Mesothelial cell of epicardium (in vitro differentiated cells): ENCODE measurements at regions not wholly inside any gene's neighbourhood (a gene's known extent, or its start where the extent isn't known, plus 50 kb on each side); places are given as distances from the start of the nearest gene placed in this dataset.

Experiments used
- DNase-seq, 2 experiments: peaks; one replicate each; pipeline ENCODE4 v3.0.0; 2021; ENCODE audit warnings: low spot score in 2 of 2; ENCODE audit not compliant: unreplicated experiment in 2 of 2
- H3K27ac Mint-ChIP-seq: 2 replicates; pipeline ENCODE4 v1.8.0; 2021; ENCODE audit warnings: mixed read lengths
- H3K27me3 Mint-ChIP-seq: 2 replicates; pipeline ENCODE4 v1.8.0; 2021; ENCODE audit warnings: low read depth, mixed read lengths
- H3K36me3 Mint-ChIP-seq: 2 replicates; pipeline ENCODE4 v1.8.0; 2021; ENCODE audit warnings: mixed read lengths
- H3K4me1 Mint-ChIP-seq: 2 replicates; pipeline ENCODE4 v1.8.0; 2021; ENCODE audit warnings: mixed read lengths
- H3K4me3 Mint-ChIP-seq: 2 replicates; pipeline ENCODE4 v1.8.0; 2021; ENCODE audit warnings: mild to moderate bottlenecking, moderate library complexity, mixed read lengths
- H3K9me3 Mint-ChIP-seq: 2 replicates; pipeline ENCODE4 v1.8.0; 2021; ENCODE audit warnings: mixed read lengths
- CTCF ChIP-seq: fragments of 200-600 bp; sonication (generic); IDR thresholded peaks from one replicate; pipeline ENCODE4 v1.5.0; 2021; ENCODE audit warnings: antibody characterized with exemption; ENCODE audit not compliant: unreplicated experiment

GRCh38 chr1:38168365-38168764, 121.8 kb upstream of the POU3F1 start:
- Mint-ChIP-seq H3K4me1 (no peaks in the 10 kb centered on the region), H3K36me3 (no peaks in the 10 kb centered on the region), H3K27me3 (peaks cover 60% of the 10 kb centered on the region), H3K27ac (no peak overlapping the region), H3K4me3 (no peak overlapping the region), H3K9me3 (no peaks in the 10 kb centered on the region)
- no peak for DNase-seq
- no peak for TF ChIP-seq CTCF

GRCh38 chr1:38166461-38166860, 119.9 kb upstream of the POU3F1 start:
- no peaks in the 10 kb centered on the region for H3K9me3 Mint-ChIP-seq

GRCh38 chr1:38153778-38154470, 107.3 kb upstream of the POU3F1 start:
- H3K4me3 Mint-ChIP-seq: no peak overlapping the region
- H3K27ac Mint-ChIP-seq: no peak overlapping the region
- peaks cover 6% of the 10 kb centered on the region for H3K4me1 Mint-ChIP-seq
- H3K36me3 Mint-ChIP-seq: no peaks in the 10 kb centered on the region
- no peak for DNase-seq
- peaks cover 74% of the 10 kb centered on the region for H3K27me3 Mint-ChIP-seq
- H3K9me3 Mint-ChIP-seq: peaks cover 12% of the 10 kb centered on the region
- TF ChIP-seq CTCF: no peak

More at GRCh38 chr1:38166461-38166860, 119.9 kb upstream of the POU3F1 start:
- Mint-ChIP-seq H3K27me3 (peaks cover 57% of the 10 kb centered on the region), H3K4me3 (no peak overlapping the region), H3K27ac (no peak overlapping the region), H3K36me3 (no peaks in the 10 kb centered on the region), H3K4me1 (no peaks in the 10 kb centered on the region)
- no peak for DNase-seq
- TF ChIP-seq CTCF: no peak

- DNase-seq: no peak
- peaks cover 12% of the 10 kb centered on the region for H3K9me3 Mint-ChIP-seq
- H3K4me1 Mint-ChIP-seq: peaks cover 6% of the 10 kb centered on the region
- no peaks in the 10 kb centered on the region for H3K36me3 Mint-ChIP-seq
- peaks cover 71% of the 10 kb centered on the region for H3K27me3 Mint-ChIP-seq
- TF ChIP-seq CTCF: no peak
- no peak overlapping the region for H3K4me3 Mint-ChIP-seq
- no peak overlapping the region for H3K27ac Mint-ChIP-seq
Observed at GRCh38 chr1:38153066-38153777, 106.6 kb upstream of the POU3F1 start.

GRCh38 chr1:38152351-38153065, 105.9 kb upstream of the POU3F1 start:
- H3K36me3 Mint-ChIP-seq: no peaks in the 10 kb centered on the region
- H3K4me3 Mint-ChIP-seq: no peak overlapping the region
- TF ChIP-seq CTCF: no peak
- peaks cover 6% of the 10 kb centered on the region for H3K4me1 Mint-ChIP-seq
- H3K27ac Mint-ChIP-seq: no peak overlapping the region
- DNase-seq: no peak
- H3K9me3 Mint-ChIP-seq: peaks cover 12% of the 10 kb centered on the region
- peaks cover 64% of the 10 kb centered on the region for H3K27me3 Mint-ChIP-seq
